Right atrium auricular region (tissue), 2 donors: ENCODE measurements at regions not wholly inside any gene's neighbourhood (a gene's known extent, or its start where the extent isn't known, plus 50 kb on each side); places are given as distances from the start of the nearest gene placed in this dataset.

Experiments used
- DNase-seq: peaks from one replicate; pipeline ENCODE4 v3.0.0-alpha.2; 2019; ENCODE audit warnings: low spot score
- H3K27ac ChIP-seq, 2 donors: fragments of 200-600 bp; sonication (generic); 1 replicate in 1 of 2; 2 replicates in 1 of 2; pipeline ENCODE4 v1.5.1; 2016 to 2019
- H3K27me3 ChIP-seq, 2 donors: fragments of 200-600 bp; sonication (generic); one replicate each; pipeline versions ENCODE4 v1.5.1 to v1.6.0; 2017 to 2019
- H3K36me3 ChIP-seq: fragments of 200-600 bp; sonication (generic); one replicate; pipeline ENCODE4 v1.5.1; 2016
- H3K4me1 ChIP-seq, 2 donors: fragments of 200-600 bp; sonication (generic); one replicate each; pipeline versions ENCODE4 v1.5.1 to v1.6.0; 2017 to 2019
- H3K4me3 ChIP-seq, 2 donors: fragments of 200-600 bp; sonication (generic); 1 replicate in 1 of 2; 2 replicates in 1 of 2; pipeline ENCODE4 v1.5.1; 2017 to 2019; ENCODE audit warnings: mild to moderate bottlenecking in 1 of 2, moderate library complexity in 1 of 2
- H3K9me3 ChIP-seq, 2 donors: fragments of 200-600 bp; sonication (generic); one replicate each; pipeline ENCODE4 v1.5.1; 2019
- CTCF ChIP-seq, 2 donors: fragments of 200-600 bp; sonication (generic); IDR thresholded peaks; one replicate each; pipeline ENCODE4 v1.5.1; 2019; ENCODE audit warnings: antibody characterized with exemption in 2 of 2

- Histone ChIP-seq H3K27me3 (no peaks in the 10 kb centered on the region), H3K4me3 (no peak overlapping the region), H3K4me1 (no peaks in the 10 kb centered on the region), H3K27ac (no peak overlapping the region), H3K9me3 (no peaks in the 10 kb centered on the region), H3K36me3 (no peaks in the 10 kb centered on the region)
- DNase-seq = no peak
- TF ChIP-seq CTCF (IDR thresholded peaks at IDR 0.05) = no peak
Observed at GRCh38 chr3:148435534-148435933, 262.2 kb upstream of the AGTR1 start.

- Histone ChIP-seq H3K36me3 (no peaks in the 10 kb centered on the region), H3K27me3 (no peaks in the 10 kb centered on the region), H3K27ac (no peak overlapping the region), H3K4me3 (no peak overlapping the region), H3K4me1 (no peaks in the 10 kb centered on the region), H3K9me3 (peaks cover 0 to 6% of the 10 kb centered on the region in 2 donors)
- TF ChIP-seq CTCF (IDR thresholded peaks at IDR 0.05) = no peak
- no peak for DNase-seq
Observed at GRCh38 chr3:148439254-148439822, 258.4 kb upstream of the AGTR1 start.

GRCh38 chr3:148441191-148441590 is 256.5 kb upstream of the AGTR1 start:
- no peak for TF ChIP-seq CTCF (IDR thresholded peaks at IDR 0.05)
- H3K36me3 ChIP-seq = no peaks in the 10 kb centered on the region
- H3K4me1 ChIP-seq = no peaks in the 10 kb centered on the region
- no peak overlapping the region for H3K27ac ChIP-seq
- DNase-seq = no peak
- no peaks in the 10 kb centered on the region for H3K27me3 ChIP-seq
- peaks cover 0 to 6% of the 10 kb centered on the region in 2 donors for H3K9me3 ChIP-seq
- no peak overlapping the region for H3K4me3 ChIP-seq

- no peak overlapping the region for H3K27ac ChIP-seq
- no peaks in the 10 kb centered on the region for H3K4me1 ChIP-seq
- H3K4me3 ChIP-seq = no peak overlapping the region
- H3K27me3 ChIP-seq = no peaks in the 10 kb centered on the region
- DNase-seq = no peak
- TF ChIP-seq CTCF (IDR thresholded peaks at IDR 0.05) = no peak
- H3K9me3 ChIP-seq = no peaks in the 10 kb centered on the region
- H3K36me3 ChIP-seq = no peaks in the 10 kb centered on the region
Observed at GRCh38 chr3:148450819-148451218, 246.9 kb upstream of the AGTR1 start.

- Histone ChIP-seq H3K4me3 (no peak overlapping the region), H3K9me3 (no peaks in the 10 kb centered on the region), H3K36me3 (no peaks in the 10 kb centered on the region), H3K27ac (no peak overlapping the region), H3K4me1 (no peaks in the 10 kb centered on the region), H3K27me3 (no peaks in the 10 kb centered on the region)
- DNase-seq = no peak
- no peak for TF ChIP-seq CTCF (IDR thresholded peaks at IDR 0.05)
Observed at GRCh38 chr3:148451969-148452368, 245.7 kb upstream of the AGTR1 start.

- Histone ChIP-seq H3K36me3 (no peaks in the 10 kb centered on the region), H3K27me3 (no peaks in the 10 kb centered on the region), H3K4me3 (no peak overlapping the region), H3K27ac (no peak overlapping the region), H3K4me1 (no peaks in the 10 kb centered on the region), H3K9me3 (no peaks in the 10 kb centered on the region)
- DNase-seq = no peak
- no peak for TF ChIP-seq CTCF (IDR thresholded peaks at IDR 0.05)
Observed at GRCh38 chr3:148453781-148454191, 243.9 kb upstream of the AGTR1 start.
